HG02623 (cell line): ENCODE measurements at regions not wholly inside any gene's neighbourhood (a gene's known extent, or its start where the extent isn't known, plus 50 kb on each side); places are given as distances from the start of the nearest gene placed in this dataset.

Experiments
- ATAC-seq: cut with Tn5 transposase; IDR thresholded peaks from one replicate; pipeline ENCODE4 v1.9.1; 2021; ENCODE audit warnings: moderate library complexity; ENCODE audit not compliant: unreplicated experiment

DNA sequence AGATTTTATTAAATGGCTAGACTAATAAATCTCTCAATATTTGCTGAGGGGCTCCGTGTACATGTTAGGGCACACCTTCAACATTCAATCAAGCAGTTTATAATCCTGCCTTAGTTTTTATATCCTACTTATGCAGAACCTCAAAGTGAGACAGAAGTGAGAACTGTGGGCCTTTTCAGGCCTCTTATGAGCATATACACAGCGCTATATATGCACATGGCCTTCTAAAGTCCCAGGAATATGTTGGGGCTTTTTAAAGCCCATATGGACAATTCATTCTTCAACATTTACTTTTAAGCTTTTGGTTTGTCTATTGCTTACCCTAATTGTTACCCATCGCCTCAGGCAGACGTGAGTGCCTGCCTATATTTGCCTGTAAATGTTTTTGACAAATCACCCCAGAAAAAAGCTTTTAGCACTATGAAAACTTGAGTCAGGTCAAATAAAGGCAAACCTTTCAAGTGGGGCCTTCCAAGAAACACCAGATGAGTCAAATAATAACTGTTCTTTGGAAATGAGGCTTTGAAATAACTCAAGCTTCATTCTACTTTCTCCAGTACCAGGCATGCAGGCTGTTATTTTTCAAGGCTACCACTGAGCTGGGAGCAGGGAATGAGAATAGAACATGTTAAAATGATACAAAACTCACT is 58.2 kb downstream of the ESM1 start:
- ATAC-seq: no peak

DNA sequence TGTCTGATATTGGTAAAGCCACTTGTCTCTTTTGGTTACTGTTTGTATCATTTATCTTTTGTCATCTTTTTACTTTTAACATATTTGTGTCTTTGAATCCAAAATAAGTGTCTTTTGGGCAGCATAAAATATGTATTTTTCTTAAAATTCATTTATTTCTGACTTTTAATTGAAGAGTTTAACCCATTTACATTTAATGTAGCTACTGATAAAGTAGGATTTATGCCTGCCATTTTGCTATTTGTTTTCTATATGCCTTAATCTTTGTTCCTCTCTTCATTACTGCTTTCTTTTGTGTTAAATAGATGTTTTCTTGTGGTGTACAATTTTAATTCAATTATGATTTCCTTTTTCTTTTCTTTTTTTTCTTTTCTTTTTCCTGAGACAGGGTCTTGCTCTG is 60.9 kb downstream of the ESM1 start:
- no peak for ATAC-seq

GRCh38 chr5:54917323-54917722 is 68.1 kb downstream of the ESM1 start:
- ATAC-seq: no peak

- ATAC-seq: no peak
Observed at GRCh38 chr5:54915466-54916027, 69.8 kb downstream of the ESM1 start.

DNA sequence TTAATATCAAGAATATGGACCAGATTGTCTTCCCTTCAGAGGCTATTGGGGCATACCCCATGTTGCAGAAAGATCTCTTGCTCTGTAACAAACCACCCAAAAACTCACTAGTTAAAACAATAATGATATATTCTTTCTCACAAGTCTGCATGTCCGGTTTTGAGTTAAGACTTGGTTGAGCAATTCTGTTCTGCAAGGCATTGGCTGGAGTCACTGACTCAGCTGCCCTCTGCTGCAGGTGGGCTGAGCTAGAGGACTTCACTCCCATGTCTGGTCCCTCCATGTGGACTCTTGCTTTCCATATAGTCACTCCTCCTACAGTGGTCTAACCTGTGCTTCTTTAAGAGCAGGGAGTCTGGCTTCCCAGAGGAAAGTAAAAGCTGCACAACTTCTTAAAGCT is 73.4 kb downstream of the ESM1 start:
- no peak for ATAC-seq

DNA sequence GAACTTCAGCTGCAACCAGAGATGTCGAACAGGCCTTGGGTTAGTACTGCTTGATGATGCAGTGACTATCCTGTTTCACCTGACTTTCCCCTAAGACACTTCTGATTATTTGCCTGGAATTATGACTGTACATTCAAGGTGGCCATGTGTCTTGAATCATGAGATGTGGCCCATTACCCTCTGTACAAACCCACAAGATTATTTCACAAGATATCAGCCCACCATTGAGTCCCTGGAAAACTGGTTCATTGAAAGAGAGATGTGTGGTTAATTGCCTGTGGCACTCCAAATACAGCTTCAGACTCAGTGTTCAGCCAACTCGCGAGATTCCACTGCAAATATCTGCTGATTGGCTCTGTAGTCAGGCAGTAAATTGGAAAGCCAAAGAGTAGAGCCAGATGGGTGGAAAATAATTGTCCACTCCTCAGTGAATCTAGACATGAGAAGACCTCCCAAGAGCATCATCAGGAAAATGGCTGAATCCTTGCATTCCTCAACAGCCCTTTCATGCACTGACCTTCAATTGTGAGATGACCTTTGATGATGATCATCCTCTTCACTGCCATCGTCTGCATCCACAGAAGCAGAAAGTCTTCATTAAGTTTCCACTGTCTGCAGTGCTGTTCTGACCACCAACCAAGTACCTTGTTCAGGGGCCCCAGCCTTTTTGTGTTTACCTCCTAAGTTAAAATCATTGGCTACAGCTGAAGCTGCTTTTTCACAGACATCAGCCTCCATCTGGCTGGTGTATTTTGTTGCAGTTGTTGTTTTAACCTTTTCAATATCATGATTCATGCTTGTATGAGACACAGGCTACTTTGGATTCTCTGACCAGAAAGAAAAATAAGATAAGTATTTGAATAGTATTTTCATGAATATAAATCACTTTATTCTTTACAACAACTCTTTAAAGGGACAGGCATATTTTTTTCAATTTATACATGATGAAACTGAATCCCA is 75.2 kb downstream of the ESM1 start:
- ATAC-seq: no peak

- ATAC-seq: no peak
Observed at GRCh38 chr5:54908774-54909525, 76.4 kb downstream of the ESM1 start.

GRCh38 chr5:54905942-54906537 is 79.4 kb downstream of the ESM1 start:
- ATAC-seq: no peak

GRCh38 chr5:54905246-54905795 is 80.1 kb downstream of the ESM1 start:
- ATAC-seq: no peak

GRCh38 chr5:54904425-54904824 is 81.0 kb downstream of the ESM1 start:
- no peak for ATAC-seq

DNA sequence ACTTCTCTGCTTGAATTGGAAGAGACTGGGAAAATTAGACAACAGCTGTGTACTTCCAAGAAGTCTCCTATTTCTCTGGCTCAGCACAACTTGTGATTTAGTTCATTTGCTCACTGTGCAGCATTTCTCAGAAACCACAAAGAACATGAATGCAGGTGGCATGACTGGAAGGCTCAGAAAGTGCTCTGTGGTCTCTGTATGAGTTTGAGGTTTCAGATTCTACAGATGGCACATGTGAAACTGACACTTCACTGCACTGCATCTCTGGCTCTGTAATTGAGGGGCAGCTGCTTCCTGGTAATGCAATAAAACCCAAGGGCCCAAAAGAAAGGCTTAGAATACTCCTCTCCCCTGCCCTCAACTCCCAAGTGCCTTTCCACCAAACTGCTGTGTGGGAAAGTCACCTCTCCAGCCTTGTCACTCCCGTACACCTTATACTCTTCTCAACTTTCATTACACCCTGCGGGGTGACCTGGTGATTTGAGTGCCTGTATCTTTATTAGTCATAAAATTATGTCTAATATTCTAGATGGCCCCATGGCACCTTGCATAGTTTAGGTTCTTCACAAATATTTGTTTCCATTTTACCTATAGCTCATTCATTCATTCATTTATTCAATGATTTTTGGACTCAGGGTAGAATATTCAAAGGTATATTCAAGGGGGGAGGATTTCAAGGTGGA is 82.5 kb downstream of the ESM1 start:
- peak; percentile 100 for ATAC-seq

- ATAC-seq: no peak
Observed at GRCh38 chr5:54900984-54901725, 84.2 kb downstream of the ESM1 start.

GRCh38 chr5:54897001-54897400 is 88.4 kb downstream of the ESM1 start:
- no peak for ATAC-seq

DNA sequence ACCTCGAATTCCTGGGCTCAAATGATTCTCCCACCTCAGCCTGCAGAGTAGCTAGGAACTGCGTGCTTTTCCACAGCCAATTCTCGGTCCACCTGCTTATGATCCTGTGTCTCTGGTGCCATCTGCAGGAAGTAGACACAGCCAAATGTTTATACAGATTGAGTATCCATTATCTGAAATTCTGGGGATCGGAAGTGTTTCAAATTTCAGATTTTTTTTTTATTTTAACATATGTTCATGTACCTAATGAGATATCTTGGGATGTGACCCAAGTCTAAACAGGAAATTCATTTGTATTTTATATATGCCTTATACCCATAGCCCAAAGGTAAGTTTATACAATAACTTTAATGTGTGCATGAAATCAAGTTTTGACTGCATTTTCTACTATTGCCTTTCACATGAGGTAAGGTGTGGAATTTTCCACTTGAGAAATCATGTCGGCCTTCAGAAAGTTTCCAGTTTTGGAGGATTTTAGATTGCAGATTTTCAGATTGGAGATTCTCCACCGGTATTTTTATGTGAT is 89.5 kb downstream of the ESM1 start:
- ATAC-seq: no peak

GRCh38 chr5:54894957-54895815 is 90.2 kb downstream of the ESM1 start:
- ATAC-seq: no peak

GRCh38 chr5:54889826-54890225 is 95.6 kb downstream of the ESM1 start:
- no peak for ATAC-seq

GRCh38 chr5:54887663-54888062 is 97.7 kb downstream of the ESM1 start:
- no peak for ATAC-seq

GRCh38 chr5:54886866-54887265 is 98.5 kb downstream of the ESM1 start:
- ATAC-seq: no peak
